ENCODE measurements at regions not wholly inside any gene's neighbourhood (a gene's known extent, or its start where the extent isn't known, plus 50 kb on each side); places are given as distances from the start of the nearest gene placed in this dataset.

DNA sequence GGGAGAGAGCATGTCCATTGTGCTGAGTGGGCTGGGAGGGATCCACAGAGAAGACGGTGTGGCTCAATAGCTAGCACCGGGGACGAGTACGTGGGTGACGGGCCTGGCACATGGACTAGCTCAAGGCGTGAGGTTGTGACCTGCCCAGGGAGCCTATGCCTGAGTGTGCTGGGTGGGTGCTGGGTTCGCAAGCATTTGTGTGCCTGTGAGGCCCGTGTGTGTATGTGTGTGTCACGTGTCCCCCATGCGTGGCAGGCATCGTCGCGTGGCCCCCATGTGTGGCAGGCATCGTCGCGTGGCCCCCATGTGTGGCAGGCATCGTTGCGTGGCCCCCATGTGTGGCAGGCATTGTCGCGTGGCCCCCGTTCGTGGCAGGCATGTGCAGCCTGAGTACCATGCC lies 109.2 kb downstream of the TMEM121 start:
- TF ChIP-seq, protein P1, sequence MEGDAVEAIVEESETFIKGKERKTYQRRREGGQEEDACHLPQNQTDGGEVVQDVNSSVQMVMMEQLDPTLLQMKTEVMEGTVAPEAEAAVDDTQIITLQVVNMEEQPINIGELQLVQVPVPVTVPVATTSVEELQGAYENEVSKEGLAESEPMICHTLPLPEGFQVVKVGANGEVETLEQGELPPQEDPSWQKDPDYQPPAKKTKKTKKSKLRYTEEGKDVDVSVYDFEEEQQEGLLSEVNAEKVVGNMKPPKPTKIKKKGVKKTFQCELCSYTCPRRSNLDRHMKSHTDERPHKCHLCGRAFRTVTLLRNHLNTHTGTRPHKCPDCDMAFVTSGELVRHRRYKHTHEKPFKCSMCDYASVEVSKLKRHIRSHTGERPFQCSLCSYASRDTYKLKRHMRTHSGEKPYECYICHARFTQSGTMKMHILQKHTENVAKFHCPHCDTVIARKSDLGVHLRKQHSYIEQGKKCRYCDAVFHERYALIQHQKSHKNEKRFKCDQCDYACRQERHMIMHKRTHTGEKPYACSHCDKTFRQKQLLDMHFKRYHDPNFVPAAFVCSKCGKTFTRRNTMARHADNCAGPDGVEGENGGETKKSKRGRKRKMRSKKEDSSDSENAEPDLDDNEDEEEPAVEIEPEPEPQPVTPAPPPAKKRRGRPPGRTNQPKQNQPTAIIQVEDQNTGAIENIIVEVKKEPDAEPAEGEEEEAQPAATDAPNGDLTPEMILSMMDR (IDR thresholded peaks at IDR 0.05): no peak
- TF ChIP-seq POLR2A (IDR thresholded peaks at IDR 0.05): no peak
- TF ChIP-seq POLR2AphosphoS5 (IDR thresholded peaks at IDR 0.05): no peak
- TF ChIP-seq EP300 (IDR thresholded peaks at IDR 0.05; ENCODE audit: low read depth): no peak
